HG02884 (cell line): ENCODE measurements at regions not wholly inside any gene's neighbourhood (a gene's known extent, or its start where the extent isn't known, plus 50 kb on each side); places are given as distances from the start of the nearest gene placed in this dataset.

ENCODE experiments used
- ATAC-seq: cut with Tn5 transposase; IDR thresholded peaks from one replicate; pipeline ENCODE4 v1.9.1; 2021; ENCODE audit warnings: mild to moderate bottlenecking, moderate library complexity; ENCODE audit not compliant: unreplicated experiment

DNA sequence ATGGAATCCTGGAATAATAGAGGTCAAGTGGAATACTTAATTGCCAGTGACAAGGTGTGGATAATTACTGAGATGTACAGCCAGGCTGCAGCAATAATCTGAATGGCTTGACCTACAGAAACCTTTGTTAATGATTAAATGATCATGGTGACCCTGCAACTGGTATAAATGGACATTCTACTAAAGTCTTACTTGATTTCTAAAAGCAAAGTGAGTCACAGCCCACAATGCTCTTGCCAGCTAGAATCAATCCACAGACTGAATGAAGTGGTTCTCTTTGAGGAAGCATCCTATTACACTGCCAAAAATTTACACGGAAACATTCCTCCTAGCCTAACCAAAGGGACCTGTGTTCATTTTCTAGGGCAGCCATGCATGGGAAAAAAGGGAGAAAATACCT, 518.5 kb downstream of the SOX5 start:
- ATAC-seq: no peak

DNA sequence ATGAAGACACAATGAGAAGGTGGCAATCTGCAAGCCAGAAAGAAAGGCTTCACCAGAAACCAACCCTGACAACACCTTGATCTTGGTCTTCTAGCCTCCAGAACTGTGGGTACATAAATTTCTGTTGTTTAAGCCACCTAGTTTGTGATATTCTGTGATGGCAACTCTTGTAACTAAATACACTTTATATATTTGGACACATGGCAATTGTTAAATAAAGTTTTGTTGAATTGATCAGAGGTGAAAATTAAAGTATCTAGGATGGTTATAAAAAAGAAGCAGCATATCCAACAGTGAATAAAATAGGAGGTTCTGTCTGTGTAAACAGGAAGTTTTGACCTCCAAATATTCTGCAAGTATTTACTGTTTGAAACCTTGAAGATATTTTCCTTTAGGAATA, 516.3 kb downstream of the SOX5 start:
- no peak for ATAC-seq

DNA sequence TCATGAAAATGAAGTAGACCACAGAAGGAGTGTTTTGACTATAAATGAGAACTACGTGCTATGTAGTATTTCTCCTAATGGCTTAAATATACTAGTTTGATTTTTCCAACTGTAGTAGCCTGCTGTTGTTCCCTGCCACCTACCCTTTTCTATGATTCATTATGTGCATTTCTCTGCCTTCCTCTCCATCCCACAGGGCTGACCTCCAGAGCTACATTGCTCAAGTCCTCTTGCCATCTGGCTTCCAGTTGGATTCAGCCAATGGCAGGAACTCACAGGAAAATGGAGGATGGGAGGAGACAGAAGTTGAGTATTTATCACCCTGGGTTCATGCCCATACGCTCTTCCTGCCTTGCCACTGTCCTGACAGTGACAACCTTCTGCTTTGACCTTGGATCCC, 515.3 kb downstream of the SOX5 start:
- ATAC-seq: no peak

DNA sequence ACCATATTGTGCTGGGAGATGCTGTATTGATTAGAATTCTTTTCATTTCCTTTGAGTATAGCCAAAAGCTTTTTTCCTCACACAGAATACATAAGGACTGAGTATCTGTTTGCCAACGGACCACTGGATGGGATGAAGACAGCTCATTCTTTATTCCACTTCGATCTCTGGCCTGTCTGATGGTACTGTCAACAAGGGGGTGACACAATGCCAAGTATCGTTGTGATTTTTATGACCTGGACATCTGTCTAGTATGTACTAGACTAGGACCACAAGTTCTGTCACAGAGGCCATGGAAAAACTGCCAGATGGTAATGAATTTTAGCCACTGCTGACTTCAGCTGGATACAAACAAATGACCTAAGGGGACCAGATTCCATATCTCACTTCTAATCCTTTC, 502.7 kb downstream of the SOX5 start:
- ATAC-seq: no peak

DNA sequence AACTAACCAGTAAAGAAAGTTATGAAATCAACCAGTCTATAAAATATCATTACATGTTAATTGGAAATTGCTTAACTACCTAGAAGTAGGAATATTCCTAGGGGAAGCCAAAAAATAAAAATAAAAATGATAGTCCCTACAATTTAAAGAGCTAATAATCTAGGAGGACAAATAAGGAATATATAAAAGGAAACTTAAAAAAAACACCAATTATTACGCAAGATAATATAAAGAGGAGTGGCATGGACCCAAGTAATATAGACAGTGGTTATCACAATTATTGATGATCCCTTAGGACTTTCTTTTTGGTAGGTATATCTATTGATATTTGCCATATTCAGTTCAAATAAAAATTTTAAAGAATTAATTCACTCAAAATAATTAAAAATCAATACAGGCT, 498.7 kb downstream of the SOX5 start:
- no peak for ATAC-seq

DNA sequence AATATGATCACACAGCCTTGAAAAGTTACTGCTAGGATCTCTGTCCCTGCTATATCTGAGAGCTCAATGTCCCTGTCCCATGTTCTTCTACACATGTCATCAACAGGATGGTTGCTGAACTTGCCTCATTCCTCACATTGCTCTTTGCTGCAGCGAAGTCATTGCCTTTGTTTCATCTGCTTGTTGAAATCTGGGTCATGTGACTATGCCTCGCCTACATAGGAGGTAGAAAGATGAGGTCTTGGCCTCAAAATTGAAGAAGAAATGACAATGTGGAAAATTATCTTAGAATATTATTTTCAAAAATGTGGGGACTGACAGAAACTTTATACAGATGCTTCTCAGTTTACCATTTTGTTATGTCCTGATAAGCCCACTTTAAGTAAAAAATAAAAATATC, 494.2 kb downstream of the SOX5 start:
- ATAC-seq: no peak

DNA sequence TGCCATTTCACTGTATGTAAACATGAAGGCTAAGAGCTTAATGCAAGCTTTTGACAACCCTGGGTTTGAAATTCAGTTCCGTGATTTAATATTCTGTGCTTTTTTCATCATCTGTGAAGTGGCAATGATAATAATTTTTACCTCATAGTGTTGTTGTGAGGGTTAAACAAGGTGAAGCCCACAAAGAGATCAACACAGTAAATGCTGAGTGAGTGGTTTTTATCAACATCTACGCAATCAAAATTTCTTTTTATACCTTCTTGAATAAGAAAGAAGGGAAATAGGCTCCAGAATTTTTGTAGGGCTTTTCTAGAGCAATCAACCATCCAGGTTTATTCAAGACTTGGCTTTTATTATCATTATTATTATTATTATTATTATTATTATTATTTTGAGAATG, 490.8 kb downstream of the SOX5 start:
- no peak for ATAC-seq

DNA sequence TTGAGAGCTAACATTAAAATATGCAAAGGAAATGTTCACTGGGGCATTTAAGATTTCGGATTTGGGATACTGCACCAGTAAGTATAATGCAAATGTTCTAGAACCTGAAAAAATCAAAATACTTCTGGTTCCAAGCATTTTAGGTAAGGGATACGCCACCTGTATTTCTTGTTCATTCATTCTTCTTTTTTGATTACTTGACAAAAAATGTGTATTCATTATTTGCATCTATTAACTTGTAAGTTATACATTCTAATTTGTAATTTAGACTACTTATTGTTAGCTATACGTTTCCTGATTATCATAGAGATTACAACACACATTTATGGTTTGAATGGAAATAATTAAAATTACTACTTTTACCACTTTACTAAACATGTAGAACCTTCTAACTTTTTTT, 486.9 kb downstream of the SOX5 start:
- no peak for ATAC-seq

DNA sequence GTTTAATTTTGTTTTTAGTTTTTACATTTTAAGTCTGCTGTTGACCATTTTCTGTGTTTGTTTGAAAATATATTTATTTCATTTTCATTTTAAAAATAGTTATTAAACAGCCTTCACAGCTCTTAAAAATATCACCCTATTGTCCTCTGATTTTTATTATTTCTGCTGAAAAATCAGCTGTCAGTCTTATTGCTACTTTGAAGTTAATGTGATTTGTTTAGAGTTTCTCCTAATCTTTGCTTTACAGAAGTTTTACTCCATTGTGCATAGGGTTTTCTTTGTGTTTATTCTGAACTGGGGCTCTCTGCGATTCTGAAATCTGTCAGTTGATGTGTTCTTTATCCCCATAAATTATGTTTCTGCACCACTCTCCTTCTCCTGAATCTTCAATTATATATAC, 486.3 kb downstream of the SOX5 start:
- ATAC-seq: no peak

DNA sequence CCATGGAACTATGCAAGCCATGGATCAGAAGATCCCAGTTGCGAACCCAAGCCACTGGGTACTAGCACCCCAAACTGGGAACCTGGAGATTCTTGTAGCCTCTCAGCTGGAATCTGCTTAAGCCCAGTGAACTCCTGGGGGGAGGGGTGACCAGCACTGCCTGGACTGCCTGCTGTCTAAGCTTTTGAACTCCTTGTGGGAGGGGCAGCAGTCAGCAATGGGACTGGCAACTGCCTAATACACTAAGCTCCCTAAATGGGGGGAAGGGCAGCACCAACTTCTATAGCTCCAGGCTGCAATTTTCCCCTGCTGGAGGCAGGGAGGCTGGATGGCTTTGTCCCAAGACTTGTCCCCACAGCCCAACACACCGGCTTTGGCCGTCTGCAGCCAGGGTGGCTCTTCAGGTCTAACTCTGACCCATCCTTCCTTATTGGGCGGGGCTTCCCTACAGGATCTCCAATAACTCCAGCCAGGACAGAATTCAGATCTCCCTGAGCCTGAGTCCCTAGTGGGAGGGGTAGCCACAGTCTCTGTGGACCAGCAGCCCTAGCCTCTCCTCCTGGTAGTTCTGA, 485.1 kb downstream of the SOX5 start:
- ATAC-seq: no peak

DNA sequence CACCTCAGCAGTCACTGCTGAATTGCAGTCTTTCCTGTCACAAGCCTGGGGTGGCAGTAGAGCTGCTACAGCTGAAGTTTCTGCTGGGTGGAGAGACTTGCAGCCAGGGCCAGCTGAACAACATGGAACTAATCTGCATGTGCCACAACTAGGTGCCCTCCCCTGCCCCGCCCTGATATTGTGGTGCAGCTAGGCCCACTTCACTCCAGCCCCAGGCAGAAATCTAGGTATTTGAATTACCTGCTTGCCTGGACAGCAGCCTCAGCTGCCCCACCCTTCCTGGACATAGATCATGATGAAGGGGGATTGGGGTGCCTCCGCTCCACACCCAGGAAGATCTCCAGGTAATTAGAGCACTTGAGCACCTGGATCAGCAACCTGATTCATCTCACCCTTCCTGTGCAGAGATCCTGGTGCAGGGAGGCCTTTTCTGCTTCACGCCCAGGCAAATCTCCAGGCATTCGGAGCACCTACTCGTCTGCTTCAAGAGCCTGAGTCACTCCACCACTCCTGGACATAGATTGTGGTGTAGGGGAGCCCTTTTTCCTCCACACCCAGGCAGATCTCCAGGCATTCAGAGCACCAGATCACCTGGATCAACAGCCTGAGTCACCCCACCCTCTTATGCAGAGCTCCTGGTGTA, 477.0 kb downstream of the SOX5 start:
- ATAC-seq: no peak

DNA sequence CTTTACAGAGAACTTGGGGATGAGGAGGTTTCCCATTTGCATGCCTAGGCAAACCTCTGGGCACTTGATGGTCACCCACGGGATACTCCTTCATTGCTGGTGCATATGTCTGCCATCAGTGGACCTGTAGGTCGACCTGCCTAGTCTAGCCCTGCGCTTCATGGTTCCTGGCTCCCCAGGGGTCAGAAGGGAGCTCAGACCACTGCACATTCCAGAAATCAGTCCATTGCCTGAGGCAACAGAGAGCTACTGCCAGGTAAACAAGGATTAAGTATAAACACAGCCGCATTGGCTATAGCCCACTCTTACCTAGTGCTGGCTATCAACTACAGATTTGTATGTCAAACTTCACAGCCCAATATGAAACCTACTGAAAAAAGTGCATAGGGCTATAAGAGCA, 476.4 kb downstream of the SOX5 start:
- no peak for ATAC-seq

DNA sequence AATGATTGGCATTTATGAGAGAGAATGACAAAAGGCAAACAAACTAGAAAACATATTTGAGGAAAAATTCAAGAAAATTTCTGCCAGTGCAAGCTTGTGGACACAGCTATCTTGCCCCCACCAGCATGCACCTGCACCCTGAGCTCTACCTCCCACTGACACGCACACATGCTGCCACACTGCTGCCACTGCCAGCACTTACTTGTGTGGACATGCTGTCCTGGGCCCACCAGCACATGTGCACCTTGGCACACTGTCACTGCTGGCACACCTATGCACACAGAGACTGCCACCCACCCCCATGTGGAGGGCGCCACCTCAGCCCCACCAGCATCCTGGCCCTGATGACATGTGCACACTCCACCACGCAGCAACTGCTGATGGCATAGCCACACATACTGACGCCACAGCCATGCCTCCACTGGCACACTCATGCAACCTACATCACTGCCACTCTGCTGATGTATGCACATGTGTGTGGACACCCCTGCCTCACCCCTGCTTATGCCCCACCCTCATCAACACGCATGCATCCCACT, 475.0 kb downstream of the SOX5 start:
- no peak for ATAC-seq
